SU-DHL-6 (cell line): ENCODE measurements at regions not wholly inside any gene's neighbourhood (a gene's known extent, or its start where the extent isn't known, plus 50 kb on each side); places are given as distances from the start of the nearest gene placed in this dataset.

Experiments used
- H2AFZ ChIP-seq: fragments of 200-600 bp; sonication (generic); 2 replicates; pipeline ENCODE4 v1.6.1; 2014; ENCODE audit warnings: low read depth, mild to moderate bottlenecking, moderate library complexity, mixed read lengths, antibody characterized with exemption, low read length; ENCODE audit not compliant: severe bottlenecking
- H3F3A ChIP-seq: fragments of 200-600 bp; shearing (Covaris generic); 2 replicates; pipeline ENCODE4 v1.6.0; 2016; ENCODE audit warnings: antibody characterized with exemption, mild to moderate bottlenecking; ENCODE audit not compliant: insufficient read depth
- H3K27ac ChIP-seq: fragments of 200-600 bp; sonication (generic); 2 replicates; pipeline ENCODE4 v1.5.1; 2016; ENCODE audit warnings: low read depth, mild to moderate bottlenecking, low read length, moderate library complexity, mixed read lengths
- H3K27me3 ChIP-seq: fragments of 200-600 bp; sonication (generic), shearing (Covaris generic); 2 replicates; pipeline ENCODE4 v1.6.0; 2014; ENCODE audit warnings: mild to moderate bottlenecking, low read length
- H3K36me3 ChIP-seq: fragments of 200-600 bp; sonication (generic); 2 replicates; pipeline ENCODE4 v1.6.1; 2014; ENCODE audit warnings: mild to moderate bottlenecking, low read length, mixed read lengths
- H3K4me2 ChIP-seq: fragments of 300-600, 200-600 bp; shearing (Covaris generic), sonication (generic); 2 replicates; pipeline ENCODE4 v1.6.0; 2014; ENCODE audit warnings: low read length, low read depth, mild to moderate bottlenecking; ENCODE audit not compliant: poor library complexity, severe bottlenecking
- H3K4me3 ChIP-seq: fragments of 200-600 bp; sonication (generic); 2 replicates; pipeline ENCODE4 v1.5.1; 2014; ENCODE audit warnings: antibody characterized with exemption, low read length, mild to moderate bottlenecking, mixed read lengths; ENCODE audit not compliant: insufficient read depth, poor library complexity, severe bottlenecking
- H3K79me2 ChIP-seq: fragments of 200-600 bp; sonication (generic); 2 replicates; pipeline ENCODE4 v1.6.1; 2014; ENCODE audit warnings: mild to moderate bottlenecking, low read length, moderate library complexity; ENCODE audit not compliant: insufficient read depth
- H3K9ac ChIP-seq: fragments of 200-600 bp; sonication (generic); 2 replicates; pipeline ENCODE4 v1.7.0; 2014; ENCODE audit warnings: mild to moderate bottlenecking, low read length
- H3K9me2 ChIP-seq: fragments of 200-600 bp; sonication (generic); replicated peaks from 2 replicates; pipeline ENCODE4 v1.6.1; 2014; ENCODE audit warnings: low read length; ENCODE audit not compliant: insufficient read depth
- H3K9me3 ChIP-seq: fragments of 200-600 bp; sonication (generic); 2 replicates; pipeline ENCODE4 v1.6.1; 2014; ENCODE audit warnings: low read length, mixed read lengths; ENCODE audit not compliant: insufficient read depth
- H4K20me1 ChIP-seq: fragments of 200-600 bp; sonication (generic); 2 replicates; pipeline ENCODE4 v1.6.1; 2014; ENCODE audit warnings: low read depth, mild to moderate bottlenecking, antibody characterized with exemption, low read length, moderate library complexity, mixed read lengths
- EZH2phosphoT487 ChIP-seq: fragments of 200-600 bp; sonication (generic), shearing (Covaris generic); conservative IDR thresholded peaks from 2 replicates; pipeline ENCODE4 v1.6.1; 2018; ENCODE audit warnings: mild to moderate bottlenecking, antibody characterized with exemption, low read length, moderate library complexity, mixed read lengths
- TF ChIP-seq, protein P1 (sequence below): fragments of 200-600 bp; sonication (generic); IDR thresholded peaks from one replicate; pipeline ENCODE4 v1.5.1; 2017; ENCODE audit warnings: antibody characterized with exemption, mild to moderate bottlenecking, low read length, moderate library complexity; ENCODE audit not compliant: insufficient read depth, poor library complexity, severe bottlenecking

GRCh38 chr15:29390051-29390450, 120.4 kb upstream of the NSMCE3 start:
- Histone ChIP-seq H3K4me2 (no peak overlapping the region), H2AFZ (no peak overlapping the region), H3K27ac (no peak overlapping the region), H3K79me2 (no peaks in the 10 kb centered on the region), H3K27me3 (no peaks in the 10 kb centered on the region), H3K36me3 (no peaks in the 10 kb centered on the region), H3F3A (no peaks in the 10 kb centered on the region), H3K9me2 (no peaks in the 10 kb centered on the region), H3K9ac (no peak overlapping the region), H4K20me1 (no peaks in the 10 kb centered on the region), H3K9me3 (no peaks in the 10 kb centered on the region), H3K4me3 (no peak overlapping the region)
- TF ChIP-seq, protein P1, sequence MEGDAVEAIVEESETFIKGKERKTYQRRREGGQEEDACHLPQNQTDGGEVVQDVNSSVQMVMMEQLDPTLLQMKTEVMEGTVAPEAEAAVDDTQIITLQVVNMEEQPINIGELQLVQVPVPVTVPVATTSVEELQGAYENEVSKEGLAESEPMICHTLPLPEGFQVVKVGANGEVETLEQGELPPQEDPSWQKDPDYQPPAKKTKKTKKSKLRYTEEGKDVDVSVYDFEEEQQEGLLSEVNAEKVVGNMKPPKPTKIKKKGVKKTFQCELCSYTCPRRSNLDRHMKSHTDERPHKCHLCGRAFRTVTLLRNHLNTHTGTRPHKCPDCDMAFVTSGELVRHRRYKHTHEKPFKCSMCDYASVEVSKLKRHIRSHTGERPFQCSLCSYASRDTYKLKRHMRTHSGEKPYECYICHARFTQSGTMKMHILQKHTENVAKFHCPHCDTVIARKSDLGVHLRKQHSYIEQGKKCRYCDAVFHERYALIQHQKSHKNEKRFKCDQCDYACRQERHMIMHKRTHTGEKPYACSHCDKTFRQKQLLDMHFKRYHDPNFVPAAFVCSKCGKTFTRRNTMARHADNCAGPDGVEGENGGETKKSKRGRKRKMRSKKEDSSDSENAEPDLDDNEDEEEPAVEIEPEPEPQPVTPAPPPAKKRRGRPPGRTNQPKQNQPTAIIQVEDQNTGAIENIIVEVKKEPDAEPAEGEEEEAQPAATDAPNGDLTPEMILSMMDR: no peak
- TF ChIP-seq EZH2phosphoT487: no peak

- Histone ChIP-seq H3K9ac (no peak overlapping the region), H3K36me3 (no peaks in the 10 kb centered on the region), H3K27me3 (no peaks in the 10 kb centered on the region), H3K9me2 (no peaks in the 10 kb centered on the region), H3K79me2 (no peaks in the 10 kb centered on the region), H3K27ac (no peak overlapping the region), H3K9me3 (no peaks in the 10 kb centered on the region), H3F3A (no peaks in the 10 kb centered on the region), H3K4me2 (no peak overlapping the region), H4K20me1 (no peaks in the 10 kb centered on the region), H2AFZ (no peak overlapping the region), H3K4me3 (no peak overlapping the region)
- TF ChIP-seq EZH2phosphoT487: no peak
- TF ChIP-seq, protein P1: no peak
These were observed 116.9 kb upstream of the NSMCE3 start for GRCh38 chr15:29386523-29386922.

DNA sequence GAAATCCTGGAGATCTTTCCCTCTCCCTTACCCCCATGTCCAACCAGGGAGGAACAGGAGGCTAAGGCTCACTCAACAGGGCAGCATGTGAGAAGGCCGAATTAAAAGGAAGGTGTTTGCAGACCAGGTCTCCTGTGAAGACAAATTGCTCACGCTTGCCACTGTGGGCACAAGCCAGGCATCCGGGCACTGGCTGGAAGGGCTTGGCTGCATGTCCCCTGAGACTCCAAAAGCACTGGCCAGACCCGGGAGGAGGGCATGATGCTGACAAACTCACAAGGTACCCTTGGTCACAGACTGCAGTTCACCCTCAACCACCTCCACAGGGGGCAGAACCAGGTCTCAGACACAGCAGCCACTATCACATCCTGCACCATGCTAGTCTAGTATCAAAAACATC, 113.7 kb upstream of the NSMCE3 start:
- H3K36me3 ChIP-seq: no peaks in the 10 kb centered on the region
- H3K9me3 ChIP-seq: no peaks in the 10 kb centered on the region
- no peaks in the 10 kb centered on the region for H3F3A ChIP-seq
- no peak overlapping the region for H3K9ac ChIP-seq
- TF ChIP-seq EZH2phosphoT487: no peak
- TF ChIP-seq, protein P1: no peak
- H3K79me2 ChIP-seq: no peaks in the 10 kb centered on the region
- no peak overlapping the region for H2AFZ ChIP-seq
- no peaks in the 10 kb centered on the region for H4K20me1 ChIP-seq
- H3K9me2 ChIP-seq: no peaks in the 10 kb centered on the region
- no peak overlapping the region for H3K4me3 ChIP-seq
- no peak overlapping the region for H3K4me2 ChIP-seq
- H3K27ac ChIP-seq: no peak overlapping the region
- H3K27me3 ChIP-seq: no peaks in the 10 kb centered on the region
